A673 (cell line): ENCODE measurements at regions not wholly inside any gene's neighbourhood (a gene's known extent, or its start where the extent isn't known, plus 50 kb on each side); places are given as distances from the start of the nearest gene placed in this dataset.

Source experiments
- BruUV-seq: library from RNA; stranded (reverse); fragments of 400-500 nt; replicated peaks from 2 replicates; lab custom pipeline; 2021; lab: Mats Ljungman, UMichigan
- CTCF ChIA-PET: fragments of 300-600 bp; sonication (Branson Sonifier 250); formaldehyde crosslinking; loops from one replicate; lab custom pipeline; 2022; ENCODE audit warnings: antibody characterized with exemption; lab: Charles Lee
- POLR2A ChIA-PET: fragments of 300-600 bp; sonication (Branson Sonifier 250); formaldehyde crosslinking; loops from one replicate; lab custom pipeline; 2022; ENCODE audit warnings: antibody characterized with exemption; ENCODE audit not compliant: low non-redundant PET; lab: Charles Lee
- DNase-seq: peaks from one replicate; pipeline ENCODE4 v3.0.0-alpha.2; 2015; ENCODE audit warnings: low spot score
- H3K27ac ChIP-seq: fragments of 200-600 bp; sonication (generic); 2 replicates; pipeline ENCODE4 v1.5.1; 2016; ENCODE audit warnings: mixed run types, low read depth, mild to moderate bottlenecking, mixed read lengths, antibody characterized with exemption, low read length; ENCODE audit not compliant: poor library complexity, severe bottlenecking
- H3K27me3 ChIP-seq: fragments of 200-600 bp; sonication (generic); replicated peaks from 2 replicates; pipeline ENCODE4 v1.6.1; 2017; ENCODE audit warnings: mixed run types, low read depth, mild to moderate bottlenecking, mixed read lengths, antibody characterized with exemption, low read length; ENCODE audit not compliant: insufficient read depth, poor library complexity
- H3K36me3 ChIP-seq: fragments of 200-600 bp; sonication (generic); 2 replicates; pipeline ENCODE4 v1.6.1; 2016; ENCODE audit warnings: mixed run types, mild to moderate bottlenecking, mixed read lengths, antibody characterized with exemption, low read length; ENCODE audit not compliant: insufficient read depth, poor library complexity, severe bottlenecking
- H3K4me1 ChIP-seq: fragments of 200-600 bp; sonication (generic); 2 replicates; pipeline ENCODE4 v1.6.1; 2017; ENCODE audit warnings: mixed run types, mild to moderate bottlenecking, mixed read lengths, antibody characterized with exemption, low read length; ENCODE audit not compliant: insufficient read depth, poor library complexity, severe bottlenecking
- H3K4me3 ChIP-seq: fragments of 200-600 bp; sonication (generic); 2 replicates; pipeline ENCODE4 v1.5.1; 2016; ENCODE audit warnings: low read depth, mixed run types, mild to moderate bottlenecking, mixed read lengths, low read length; ENCODE audit not compliant: poor library complexity, severe bottlenecking
- H3K9me3 ChIP-seq: fragments of 200-600 bp; sonication (generic); 2 replicates; pipeline ENCODE4 v1.6.1; 2016; ENCODE audit warnings: mixed run types, low read depth, mild to moderate bottlenecking, mixed read lengths, antibody characterized with exemption, low read length; ENCODE audit not compliant: poor library complexity, severe bottlenecking
- EZH2 ChIP-seq: fragments of 200-600 bp; sonication (generic); IDR thresholded peaks from 2 replicates; pipeline ENCODE4 v1.6.1; 2017; ENCODE audit warnings: borderline replicate concordance, low read depth, mild to moderate bottlenecking, mixed read lengths, antibody characterized with exemption, low read length; ENCODE audit not compliant: poor library complexity, severe bottlenecking
- intact Hi-C: fragments of 100-400 bp; cut with micrococcal nuclease; formaldehyde crosslinking; loops from one replicate; pipeline ENCODE4 v1.10.0; 2022; ENCODE audit not compliant: unreplicated experiment
- TF ChIP-seq, protein P1 (sequence below): fragments of 300-800, 200-600 bp; sonication (generic); conservative IDR thresholded peaks from 2 replicates; pipeline ENCODE4 v1.5.1; 2017; ENCODE audit warnings: low read depth, mild to moderate bottlenecking, antibody characterized with exemption, low read length, moderate library complexity, mixed read lengths

DNA sequence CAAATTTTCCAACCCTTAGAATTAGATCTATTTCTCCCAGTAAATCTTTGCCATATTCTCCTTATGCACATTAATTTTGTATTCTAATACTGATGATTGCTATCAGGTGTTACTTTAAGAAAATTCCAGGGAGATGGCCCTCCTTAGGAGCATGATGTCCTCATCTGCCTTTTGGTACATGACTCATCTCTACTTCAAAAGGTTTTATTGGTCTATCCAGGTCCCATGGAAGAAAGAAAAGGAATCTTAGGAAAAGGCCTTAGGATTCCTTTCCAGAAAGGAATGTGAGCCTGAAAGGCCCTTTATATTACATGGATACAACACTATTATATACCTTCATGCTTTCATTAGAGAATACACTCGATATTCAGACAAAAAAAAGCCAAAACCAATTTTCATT, 968.2 kb downstream of the STIM2 start:
- ChIA-PET POLR2A (no interaction called here), CTCF (no interaction called here)
- Histone ChIP-seq H3K9me3 (no peaks in the 10 kb centered on the region), H3K36me3 (no peaks in the 10 kb centered on the region), H3K27ac (no peak overlapping the region), H3K4me3 (no peak overlapping the region), H3K4me1 (no peaks in the 10 kb centered on the region), H3K27me3 (no peaks in the 10 kb centered on the region)
- BruUV-seq: no TSS peak
- no peak for DNase-seq
- intact Hi-C loops: no loop called here
- no peak for TF ChIP-seq EZH2
- TF ChIP-seq, protein P1, sequence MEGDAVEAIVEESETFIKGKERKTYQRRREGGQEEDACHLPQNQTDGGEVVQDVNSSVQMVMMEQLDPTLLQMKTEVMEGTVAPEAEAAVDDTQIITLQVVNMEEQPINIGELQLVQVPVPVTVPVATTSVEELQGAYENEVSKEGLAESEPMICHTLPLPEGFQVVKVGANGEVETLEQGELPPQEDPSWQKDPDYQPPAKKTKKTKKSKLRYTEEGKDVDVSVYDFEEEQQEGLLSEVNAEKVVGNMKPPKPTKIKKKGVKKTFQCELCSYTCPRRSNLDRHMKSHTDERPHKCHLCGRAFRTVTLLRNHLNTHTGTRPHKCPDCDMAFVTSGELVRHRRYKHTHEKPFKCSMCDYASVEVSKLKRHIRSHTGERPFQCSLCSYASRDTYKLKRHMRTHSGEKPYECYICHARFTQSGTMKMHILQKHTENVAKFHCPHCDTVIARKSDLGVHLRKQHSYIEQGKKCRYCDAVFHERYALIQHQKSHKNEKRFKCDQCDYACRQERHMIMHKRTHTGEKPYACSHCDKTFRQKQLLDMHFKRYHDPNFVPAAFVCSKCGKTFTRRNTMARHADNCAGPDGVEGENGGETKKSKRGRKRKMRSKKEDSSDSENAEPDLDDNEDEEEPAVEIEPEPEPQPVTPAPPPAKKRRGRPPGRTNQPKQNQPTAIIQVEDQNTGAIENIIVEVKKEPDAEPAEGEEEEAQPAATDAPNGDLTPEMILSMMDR: no peak

- Histone ChIP-seq H3K4me1 (no peaks in the 10 kb centered on the region), H3K4me3 (no peak overlapping the region), H3K9me3 (no peaks in the 10 kb centered on the region), H3K27me3 (no peaks in the 10 kb centered on the region), H3K36me3 (no peaks in the 10 kb centered on the region), H3K27ac (no peak overlapping the region)
- ChIA-PET CTCF (no interaction called here), POLR2A (no interaction called here)
- TF ChIP-seq, protein P1: no peak
- no peak for TF ChIP-seq EZH2
- no TSS peak for BruUV-seq
- intact Hi-C loops: no loop called here
- DNase-seq: no peak
Measured at GRCh38 chr4:27830251-27830650, 969.6 kb downstream of the STIM2 start.

DNA sequence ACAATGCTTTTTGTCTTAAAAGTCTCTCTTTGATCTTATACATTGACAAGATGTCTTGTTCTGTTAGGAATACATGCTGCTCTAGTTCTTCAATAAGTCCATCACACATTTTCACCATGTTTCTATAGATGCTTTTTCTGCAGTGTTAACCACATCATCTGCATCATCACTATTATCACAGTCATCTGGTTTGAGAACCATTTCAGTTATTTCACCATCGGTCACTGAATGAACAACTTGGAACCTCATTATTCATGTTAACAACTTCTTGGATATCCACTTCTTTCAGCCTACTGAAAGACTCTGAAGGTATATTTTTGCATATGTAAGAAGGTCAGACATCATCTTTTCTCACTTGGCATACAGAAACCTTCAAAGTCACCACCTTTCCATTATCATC, 975.2 kb downstream of the STIM2 start:
- no peak for DNase-seq
- H3K4me1 ChIP-seq: no peaks in the 10 kb centered on the region
- POLR2A ChIA-PET: no interaction called here
- intact Hi-C loops: no loop called here
- no peak overlapping the region for H3K27ac ChIP-seq
- H3K27me3 ChIP-seq: no peaks in the 10 kb centered on the region
- BruUV-seq: no TSS peak
- CTCF ChIA-PET: no interaction called here
- TF ChIP-seq, protein P1: no peak
- no peak for TF ChIP-seq EZH2
- no peak overlapping the region for H3K4me3 ChIP-seq
- H3K36me3 ChIP-seq: no peaks in the 10 kb centered on the region
- no peaks in the 10 kb centered on the region for H3K9me3 ChIP-seq
